GM12878 (cell line): ENCODE measurements at regions not wholly inside any gene's neighbourhood (a gene's known extent, or its start where the extent isn't known, plus 50 kb on each side); places are given as distances from the start of the nearest gene placed in this dataset.
"Not testable (repeated sequence)": the region's sequence is repeated elsewhere in the genome, so short reads cannot be mapped to it uniquely, and the experiment has no call there.

ENCODE experiments used
- BCL11A ChIP-seq: IDR thresholded peaks from 2 replicates; pipeline ENCODE4 v1.6.1; 2011; ENCODE audit warnings: low read depth, low read length
- BRCA1 ChIP-seq: IDR thresholded peaks from 2 replicates; pipeline ENCODE4 v1.6.1; 2011; ENCODE audit warnings: low read depth, low read length, improper control_type of control experiment
- CBFB ChIP-seq: IDR thresholded peaks from 2 replicates; pipeline ENCODE4 v1.6.1; 2016; ENCODE audit warnings: antibody characterized with exemption, low read depth
- EGR1 ChIP-seq, 2 experiments: IDR thresholded peaks; 1 replicate in 1 of 2; 2 replicates in 1 of 2; pipeline ENCODE4 v1.6.1; 2011 to 2012; ENCODE audit warnings: low read depth in 2 of 2, low read length in 2 of 2, borderline replicate concordance in 1 of 2, mild to moderate bottlenecking in 1 of 2, moderate library complexity in 1 of 2
- EP300 ChIP-seq, 2 experiments: fragments of 150-350 bp in 1 of 2; IDR thresholded peaks; 2 replicates each; pipeline ENCODE4 v1.6.1; 2011 to 2012; ENCODE audit warnings: low read depth in 2 of 2, low read length in 2 of 2, borderline replicate concordance in 1 of 2, improper control_type of control experiment in 1 of 2, inconsistent platforms in 1 of 2; ENCODE audit not compliant: control insufficient read depth in 1 of 2
- HDAC2 ChIP-seq: fragments of 200-600 bp; sonication (generic); IDR thresholded peaks from 2 replicates; pipeline ENCODE4 v1.6.1; 2017
- IRF5 ChIP-seq: fragments of 450-650 bp; IDR thresholded peaks from 2 replicates; pipeline ENCODE4 v1.6.1; 2017; ENCODE audit warnings: borderline replicate concordance
- NBN ChIP-seq: fragments of 450-650 bp; IDR thresholded peaks from 2 replicates; pipeline ENCODE4 v1.6.1; 2016
- POLR2A ChIP-seq: IDR thresholded peaks from 2 replicates; pipeline ENCODE4 v1.6.1; 2011; ENCODE audit warnings: low read depth, mild to moderate bottlenecking, low read length
- RAD21 ChIP-seq: IDR thresholded peaks from 2 replicates; pipeline ENCODE4 v1.6.1; 2011; ENCODE audit warnings: mild to moderate bottlenecking, low read depth, low read length, moderate library complexity; ENCODE audit not compliant: insufficient read depth
- RFX5 ChIP-seq: IDR thresholded peaks from 2 replicates; pipeline ENCODE4 v1.6.1; 2011; ENCODE audit warnings: low read depth, low read length, improper control_type of control experiment
- SREBF2 ChIP-seq: IDR thresholded peaks from 2 replicates; pipeline ENCODE4 v1.6.1; 2012; ENCODE audit warnings: mild to moderate bottlenecking, low read length
- TARDBP ChIP-seq: IDR thresholded peaks from 2 replicates; pipeline ENCODE4 v1.6.1; 2016; ENCODE audit warnings: borderline replicate concordance
- TF ChIP-seq, protein P1 (sequence below), 3 experiments: IDR thresholded peaks in 2 of 3; conservative IDR thresholded peaks in 1 of 3; 2 replicates each; pipeline ENCODE4 v1.5.1; 2011; ENCODE audit warnings: low read depth in 3 of 3, low read length in 3 of 3, mild to moderate bottlenecking in 3 of 3, control low read depth in 2 of 3, moderate library complexity in 2 of 3, inconsistent platforms in 1 of 3, mixed read lengths in 1 of 3; ENCODE audit not compliant: control insufficient read depth in 2 of 3, insufficient read depth in 1 of 3; ENCODE audit errors: extremely low read depth in 1 of 3

- not testable (repeated sequence) for TF ChIP-seq HDAC2; EP300 (IDR thresholded peaks at IDR 0.05; ENCODE audit: borderline replicate concordance in 1 of 2, control insufficient read depth in 1 of 2, low read depth in 2 of 2, low read length in 2 of 2); BRCA1; SREBF2; IRF5; RAD21; NBN; POLR2A; RFX5; EGR1 (IDR thresholded peaks at IDR 0.05; ENCODE audit: borderline replicate concordance in 1 of 2, low read depth in 2 of 2, low read length in 2 of 2); BCL11A; CBFB; TARDBP
- TF ChIP-seq, protein P1, sequence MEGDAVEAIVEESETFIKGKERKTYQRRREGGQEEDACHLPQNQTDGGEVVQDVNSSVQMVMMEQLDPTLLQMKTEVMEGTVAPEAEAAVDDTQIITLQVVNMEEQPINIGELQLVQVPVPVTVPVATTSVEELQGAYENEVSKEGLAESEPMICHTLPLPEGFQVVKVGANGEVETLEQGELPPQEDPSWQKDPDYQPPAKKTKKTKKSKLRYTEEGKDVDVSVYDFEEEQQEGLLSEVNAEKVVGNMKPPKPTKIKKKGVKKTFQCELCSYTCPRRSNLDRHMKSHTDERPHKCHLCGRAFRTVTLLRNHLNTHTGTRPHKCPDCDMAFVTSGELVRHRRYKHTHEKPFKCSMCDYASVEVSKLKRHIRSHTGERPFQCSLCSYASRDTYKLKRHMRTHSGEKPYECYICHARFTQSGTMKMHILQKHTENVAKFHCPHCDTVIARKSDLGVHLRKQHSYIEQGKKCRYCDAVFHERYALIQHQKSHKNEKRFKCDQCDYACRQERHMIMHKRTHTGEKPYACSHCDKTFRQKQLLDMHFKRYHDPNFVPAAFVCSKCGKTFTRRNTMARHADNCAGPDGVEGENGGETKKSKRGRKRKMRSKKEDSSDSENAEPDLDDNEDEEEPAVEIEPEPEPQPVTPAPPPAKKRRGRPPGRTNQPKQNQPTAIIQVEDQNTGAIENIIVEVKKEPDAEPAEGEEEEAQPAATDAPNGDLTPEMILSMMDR (IDR thresholded peaks at IDR 0.05 in 2 of 3, conservative IDR thresholded peaks at IDR 0.05 in 1 of 3; ENCODE audit: control insufficient read depth in 2 of 3, extremely low read depth in 1 of 3, insufficient read depth in 1 of 3, low read depth in 3 of 3, low read length in 3 of 3): not testable (repeated sequence)
Observed at GRCh38 chr1:149692804-149693539, 89.5 kb upstream of the FCGR1A start.
